ENCODE measurements at regions not wholly inside any gene's neighbourhood (a gene's known extent, or its start where the extent isn't known, plus 50 kb on each side); places are given as distances from the start of the nearest gene placed in this dataset.
A peak's percentile ranks its signal among the peaks of the same experiment; 100 is the strongest.

- DNase-seq (ENCODE audit: low spot score) (no peak), FAIRE-seq (no peak)
Measured at GRCh38 chr7:52711951-52712350, 323.5 kb upstream of the POM121L12 start.

- no peak for FAIRE-seq
- no peak for DNase-seq (ENCODE audit: low spot score)
Measured at GRCh38 chr7:52708846-52709245, 326.6 kb upstream of the POM121L12 start.

- DNase-seq (ENCODE audit: low spot score) (no peak), FAIRE-seq (no peak)
Measured at GRCh38 chr7:52705768-52706167, 329.7 kb upstream of the POM121L12 start.

- DNase-seq (ENCODE audit: low spot score), result no peak
- FAIRE-seq, result no peak
Measured at GRCh38 chr7:52700349-52700748, 335.1 kb upstream of the POM121L12 start.

- no peak for FAIRE-seq
Measured at GRCh38 chr7:52695973-52696595, 339.3 kb upstream of the POM121L12 start.

GRCh38 chr7:52691257-52691656 lies 344.2 kb upstream of the POM121L12 start:
- no peak for FAIRE-seq
- no peak for DNase-seq (ENCODE audit: low spot score)

More at GRCh38 chr7:52695973-52696595, 339.3 kb upstream of the POM121L12 start:
- DNase-seq (ENCODE audit: low spot score), result no peak

- no peak for DNase-seq (ENCODE audit: low spot score)
- FAIRE-seq, result no peak
Measured at GRCh38 chr7:52689912-52690311, 345.5 kb upstream of the POM121L12 start.

GRCh38 chr7:52685333-52685732 lies 350.1 kb upstream of the POM121L12 start:
- DNase-seq (ENCODE audit: low spot score) (no peak), FAIRE-seq (no peak)

- FAIRE-seq (no peak), DNase-seq (ENCODE audit: low spot score) (no peak)
Measured at GRCh38 chr7:52684388-52684787, 351.0 kb upstream of the POM121L12 start.

- FAIRE-seq, result no peak
- DNase-seq (ENCODE audit: low spot score), result no peak
Measured at GRCh38 chr7:52682993-52683392, 352.4 kb upstream of the POM121L12 start.

- FAIRE-seq (peak; percentile 87), DNase-seq (ENCODE audit: low spot score) (no peak)
Measured at GRCh38 chr7:52670608-52671225, 364.7 kb upstream of the POM121L12 start.

GRCh38 chr7:52669031-52669430 lies 366.4 kb upstream of the POM121L12 start:
- FAIRE-seq (peak; percentile 88), DNase-seq (ENCODE audit: low spot score) (no peak)

- DNase-seq (ENCODE audit: low spot score) (no peak), FAIRE-seq (peak; percentile 80)
Measured at GRCh38 chr7:52668435-52668834, 367.0 kb upstream of the POM121L12 start.

- no peak for FAIRE-seq
- no peak for DNase-seq (ENCODE audit: low spot score)
Measured at GRCh38 chr7:52659178-52659577, 376.3 kb upstream of the POM121L12 start.

GRCh38 chr7:52656098-52656497 lies 379.3 kb upstream of the POM121L12 start:
- DNase-seq (ENCODE audit: low spot score) (no peak), FAIRE-seq (no peak)

- DNase-seq (ENCODE audit: low spot score), result no peak
- no peak for FAIRE-seq
Measured at GRCh38 chr7:52652621-52653020, 382.8 kb upstream of the POM121L12 start.

GRCh38 chr7:52648872-52649271 lies 386.6 kb upstream of the POM121L12 start:
- DNase-seq (ENCODE audit: low spot score) (no peak), FAIRE-seq (no peak)

- DNase-seq (ENCODE audit: low spot score), result no peak
- peak; percentile 30 for FAIRE-seq
Measured at GRCh38 chr7:52647046-52647445, 388.4 kb upstream of the POM121L12 start.

- FAIRE-seq, result no peak
Measured at GRCh38 chr7:52639981-52640380, 395.5 kb upstream of the POM121L12 start.

GRCh38 chr7:52639126-52639525 lies 396.3 kb upstream of the POM121L12 start:
- DNase-seq (ENCODE audit: low spot score), result no peak
- no peak for FAIRE-seq

More at GRCh38 chr7:52639981-52640380, 395.5 kb upstream of the POM121L12 start:
- DNase-seq (ENCODE audit: low spot score), result peak; percentile 27

- FAIRE-seq (no peak), DNase-seq (ENCODE audit: low spot score) (no peak)
Measured at GRCh38 chr7:52635021-52635420, 400.4 kb upstream of the POM121L12 start.

GRCh38 chr7:52620849-52621248 lies 414.6 kb upstream of the POM121L12 start:
- no peak for FAIRE-seq
- DNase-seq (ENCODE audit: low spot score), result no peak

GRCh38 chr7:52616552-52616951 lies 418.9 kb upstream of the POM121L12 start:
- FAIRE-seq, result no peak
- DNase-seq (ENCODE audit: low spot score), result no peak

All from urothelium cell line (cell line).